Islet of Langerhans (tissue), 1 donor: ENCODE measurements at regions not wholly inside any gene's neighbourhood (a gene's known extent, or its start where the extent isn't known, plus 50 kb on each side); places are given as distances from the start of the nearest gene placed in this dataset.

Source experiments
- FAIRE-seq: peaks from one replicate; lab custom pipeline; 2011; peaks lifted over from hg19 to GRCh38; lab: Jason Lieb, UNC

DNA sequence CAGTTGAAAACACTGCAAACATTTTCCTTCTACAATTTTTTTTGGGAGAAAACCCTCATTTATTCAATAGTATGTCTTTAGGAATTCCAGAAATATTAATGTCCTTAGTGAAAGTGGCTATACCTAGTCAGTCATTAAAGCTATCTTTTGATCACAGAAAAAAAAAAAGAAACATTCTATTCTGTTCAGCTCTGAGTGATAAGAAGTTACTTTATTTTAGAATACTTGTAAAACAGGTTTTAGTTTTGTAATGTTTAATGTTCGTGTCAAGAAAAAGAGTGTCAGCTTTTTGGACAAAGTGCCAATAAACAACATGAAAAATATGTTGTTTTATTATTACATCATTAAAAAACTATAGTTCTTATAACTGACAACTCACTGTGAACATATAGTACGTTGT, 240.4 kb downstream of the OGFRL1 start:
- no peak for FAIRE-seq

DNA sequence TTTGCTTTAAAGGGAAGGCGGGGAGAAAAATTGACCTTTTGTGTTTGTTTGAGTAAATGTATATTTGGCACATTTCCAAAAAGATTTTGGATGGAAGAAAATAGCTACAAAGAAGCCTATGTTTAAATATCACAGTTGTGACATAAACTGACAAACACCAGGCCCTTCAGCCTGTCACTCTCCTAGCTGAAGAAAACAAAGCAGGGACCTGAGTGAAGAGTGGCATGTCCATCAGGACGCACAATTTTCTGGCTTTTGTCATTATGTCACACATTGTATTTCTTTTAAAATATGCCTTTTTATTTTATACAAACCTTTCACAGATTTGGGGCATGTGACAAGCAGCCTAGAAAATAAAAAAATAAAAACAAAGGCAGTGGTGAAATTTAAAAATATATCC, 241.2 kb downstream of the OGFRL1 start:
- FAIRE-seq, result no peak

DNA sequence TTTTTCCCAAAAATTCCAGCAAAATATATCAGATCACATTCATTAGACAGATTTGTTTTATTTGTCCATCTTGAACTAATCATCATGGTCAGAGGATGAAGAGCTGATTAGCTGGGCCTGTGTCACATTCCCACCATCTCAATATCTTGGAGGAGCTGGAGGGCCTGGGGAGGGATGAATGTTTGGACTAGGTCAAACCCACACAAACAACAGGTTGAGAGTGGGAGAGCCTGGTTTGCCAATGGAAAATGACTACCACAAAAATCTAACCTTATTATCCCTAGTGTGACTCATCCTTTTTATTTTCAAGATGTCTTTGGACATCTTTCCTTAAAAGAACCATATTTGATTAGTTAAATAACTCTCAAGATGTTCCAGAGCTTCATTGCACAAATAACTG, 242.4 kb downstream of the OGFRL1 start:
- no peak for FAIRE-seq

DNA sequence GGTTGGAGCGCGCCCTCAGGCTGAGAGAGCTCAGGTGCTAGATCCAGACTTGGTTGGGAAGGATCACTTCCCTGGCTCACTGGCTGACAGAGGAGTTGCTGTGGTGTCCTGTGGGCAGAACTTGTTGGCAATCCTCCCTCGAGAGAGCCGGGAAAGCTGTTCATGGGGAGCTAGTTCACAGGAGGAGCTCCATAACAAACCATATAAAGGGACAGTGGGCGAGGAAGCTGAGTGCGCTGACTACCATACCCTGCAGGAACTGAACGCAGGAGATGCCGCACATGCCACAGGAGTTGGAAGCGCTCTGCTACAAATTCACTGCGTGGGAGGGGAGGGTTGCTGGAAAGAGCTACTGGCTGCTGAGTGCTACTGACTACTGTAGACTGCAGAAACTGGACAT, 243.2 kb downstream of the OGFRL1 start:
- no peak for FAIRE-seq

DNA sequence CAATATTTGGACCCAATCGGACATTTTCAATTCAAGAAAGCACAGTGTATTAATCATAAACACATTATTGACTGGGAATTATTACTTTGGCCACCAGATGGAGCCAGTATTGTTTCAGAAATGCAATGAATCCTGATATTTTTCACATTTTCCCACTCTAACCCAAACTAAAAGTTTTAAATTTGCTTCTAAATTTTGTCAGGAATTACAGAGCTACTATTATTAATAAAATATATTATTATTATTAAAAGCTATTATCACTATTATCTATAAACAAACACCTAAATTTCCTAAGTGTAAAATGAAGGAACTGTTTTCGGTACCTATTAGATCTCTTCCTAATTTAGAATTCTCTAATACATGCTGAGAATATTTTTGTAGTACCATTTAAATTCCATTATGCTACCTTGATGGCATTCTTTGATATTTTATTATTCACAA, 245.3 kb downstream of the OGFRL1 start:
- peak; percentile 97 for FAIRE-seq

DNA sequence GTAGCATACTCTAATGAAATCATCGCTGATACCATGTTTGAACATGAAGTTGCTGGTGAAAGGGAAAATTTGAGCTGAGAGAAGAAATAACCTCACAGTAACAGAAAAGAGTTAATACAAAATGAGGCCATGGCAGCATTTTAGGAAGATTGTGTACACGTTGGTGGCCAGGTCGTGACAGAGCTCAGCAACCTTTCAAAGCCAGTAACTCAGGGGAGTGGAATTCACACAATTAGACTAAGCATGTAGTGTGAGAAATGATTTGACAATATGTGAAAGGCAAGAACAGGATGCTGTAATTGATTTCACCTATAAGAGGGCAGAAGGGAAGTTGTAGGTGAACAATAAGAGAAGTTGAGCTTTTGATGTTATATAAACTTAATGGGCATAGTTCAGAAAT, 246.3 kb downstream of the OGFRL1 start:
- FAIRE-seq, result no peak

DNA sequence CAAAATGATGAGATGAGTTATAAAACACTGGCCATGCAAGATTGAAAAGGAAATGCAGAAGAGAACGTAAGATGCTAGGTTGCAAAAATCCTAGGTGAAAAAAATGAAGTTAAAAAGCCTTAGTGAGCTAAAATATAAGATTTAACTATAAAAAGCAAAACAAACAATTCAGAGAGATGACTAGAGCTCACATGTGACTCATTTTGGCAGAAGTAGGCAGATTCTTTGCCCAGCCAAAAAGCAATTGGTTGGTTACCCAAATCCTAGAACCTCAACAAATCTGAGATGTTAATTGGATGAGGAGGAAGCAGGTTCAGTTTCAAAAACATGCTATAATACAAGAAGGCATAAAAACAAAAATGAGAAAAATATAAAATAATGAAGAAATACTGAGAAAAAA, 249.1 kb downstream of the OGFRL1 start:
- no peak for FAIRE-seq

DNA sequence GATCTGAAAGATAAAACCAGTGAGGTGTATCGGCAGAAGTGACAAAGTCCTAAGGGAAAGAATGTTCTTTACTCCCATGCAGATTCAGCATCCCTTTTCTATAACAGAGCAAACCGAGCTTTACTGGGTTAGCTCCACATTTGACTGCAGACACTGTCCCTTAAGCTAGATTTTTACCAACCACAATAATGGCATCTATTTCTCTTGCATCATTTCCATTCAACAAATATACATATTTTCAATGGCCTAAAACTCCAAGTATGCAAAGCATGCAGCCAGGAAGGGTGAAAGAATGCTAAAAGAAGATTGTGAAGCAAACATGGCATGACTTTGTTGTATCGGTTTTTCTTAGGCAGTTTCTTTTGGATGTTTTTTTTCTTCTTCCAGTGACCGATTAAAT, 255.4 kb downstream of the OGFRL1 start:
- no peak for FAIRE-seq

DNA sequence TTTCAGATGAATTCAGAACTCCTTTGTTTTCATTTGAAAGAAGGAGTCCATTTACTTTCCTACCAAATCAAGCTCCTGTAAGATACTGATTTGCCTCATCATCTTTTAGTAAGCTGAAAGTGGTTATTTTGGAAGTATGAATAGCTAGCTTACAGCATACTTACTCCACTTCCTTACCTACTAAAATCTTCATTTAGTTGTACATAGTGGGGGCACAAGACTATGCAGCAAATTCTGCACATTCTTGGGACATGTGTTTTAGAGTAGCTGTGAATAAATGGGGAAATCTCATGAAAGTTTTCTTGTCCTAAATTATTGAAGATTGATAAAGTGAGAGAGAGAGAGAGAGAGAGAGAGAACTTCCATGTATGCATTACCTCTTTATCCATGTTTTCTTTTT, 256.3 kb downstream of the OGFRL1 start:
- no peak for FAIRE-seq

DNA sequence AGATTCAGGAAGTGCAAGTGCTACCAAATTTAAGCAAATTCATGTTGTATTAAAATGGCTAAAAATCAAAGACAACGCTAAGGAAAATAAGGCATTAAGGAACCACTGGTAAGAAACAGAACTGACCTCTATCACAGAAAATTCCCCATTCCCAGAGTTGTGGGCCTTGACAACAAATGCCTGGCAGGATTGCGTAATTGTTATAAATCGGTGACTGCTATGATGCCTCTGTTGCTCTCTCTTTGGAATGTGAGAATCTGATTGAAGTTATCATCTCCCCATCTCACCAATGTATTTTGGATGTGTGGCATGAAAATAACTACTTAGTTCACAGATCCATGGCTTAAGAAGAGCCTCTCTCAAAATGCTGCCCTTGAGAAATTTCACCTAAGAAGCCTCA, 257.3 kb downstream of the OGFRL1 start:
- no peak for FAIRE-seq

DNA sequence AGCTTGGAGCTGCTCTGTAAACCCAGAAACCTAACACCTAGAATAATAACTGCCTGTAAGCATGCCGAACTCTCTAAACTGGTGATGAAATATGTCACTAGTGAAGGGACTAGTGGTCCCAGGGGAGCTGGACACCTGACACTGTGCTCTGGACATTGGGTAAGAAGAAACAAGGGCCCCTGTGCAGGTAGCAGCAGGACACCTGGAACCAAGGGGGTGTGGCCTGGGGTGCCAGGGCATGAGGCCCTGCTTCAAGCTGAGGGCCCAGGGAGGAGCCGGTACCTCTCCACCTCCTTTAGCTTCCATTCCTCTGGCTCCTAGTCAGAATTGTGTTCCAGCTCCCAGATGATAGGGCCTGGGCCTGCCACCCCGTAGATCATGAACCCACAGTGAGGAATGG, 263.2 kb downstream of the OGFRL1 start:
- no peak for FAIRE-seq

DNA sequence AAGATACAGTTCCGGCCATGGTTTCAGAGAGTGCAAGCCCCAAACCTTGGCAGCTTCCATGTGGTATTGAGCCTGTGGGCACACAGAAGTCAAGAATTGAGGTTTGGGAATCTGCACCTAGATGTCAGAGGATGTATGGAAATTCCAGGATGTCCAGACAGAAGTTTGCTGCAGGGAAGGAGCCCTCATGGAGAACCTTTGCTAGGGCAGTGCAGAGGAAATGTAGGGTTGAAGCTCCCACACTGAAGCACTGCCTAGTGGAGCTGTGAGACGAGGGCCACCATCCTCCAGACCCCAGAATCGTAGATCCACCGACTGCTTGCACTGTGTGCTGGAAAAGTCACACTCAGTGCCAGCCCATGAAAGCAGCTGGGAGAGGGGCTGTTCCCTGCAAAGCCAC, 267.5 kb downstream of the OGFRL1 start:
- FAIRE-seq, result no peak

DNA sequence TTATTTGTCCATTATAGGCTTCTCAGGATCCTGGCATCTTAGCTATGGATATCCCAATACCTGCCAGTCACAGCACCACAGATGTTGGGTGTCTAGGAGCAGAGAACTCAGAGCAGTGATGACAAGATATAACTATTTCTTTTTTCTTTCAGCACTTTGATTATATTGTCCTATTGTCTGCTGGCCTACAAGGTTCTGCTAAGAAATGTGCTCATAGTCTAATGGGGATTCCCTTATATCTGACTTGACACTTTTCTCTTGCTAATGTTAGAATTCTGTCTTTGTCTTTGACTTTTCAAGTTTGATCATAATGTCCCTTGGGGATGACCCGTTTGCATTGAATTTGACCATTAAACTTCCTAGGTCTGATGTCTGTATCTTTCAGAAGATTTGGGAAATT, 270.4 kb downstream of the OGFRL1 start:
- no peak for FAIRE-seq

DNA sequence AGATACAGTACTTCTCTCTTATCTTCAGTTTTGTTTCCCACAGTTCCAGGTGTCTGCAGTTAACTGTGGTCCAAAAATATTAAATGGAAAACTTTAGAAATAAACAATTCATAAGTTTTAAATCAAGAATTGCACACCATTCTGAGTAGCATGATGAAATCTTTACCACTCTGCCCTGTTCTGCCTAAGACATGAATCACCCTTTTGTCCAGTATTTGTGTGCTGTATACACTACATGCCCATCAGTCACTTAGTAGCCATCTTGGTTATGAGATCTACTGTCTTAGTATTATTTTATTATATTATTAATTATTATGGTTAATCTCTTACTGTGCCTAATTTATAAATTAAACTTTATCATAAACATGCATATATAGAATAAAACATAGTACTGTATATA, 279.0 kb downstream of the OGFRL1 start:
- FAIRE-seq, result no peak

DNA sequence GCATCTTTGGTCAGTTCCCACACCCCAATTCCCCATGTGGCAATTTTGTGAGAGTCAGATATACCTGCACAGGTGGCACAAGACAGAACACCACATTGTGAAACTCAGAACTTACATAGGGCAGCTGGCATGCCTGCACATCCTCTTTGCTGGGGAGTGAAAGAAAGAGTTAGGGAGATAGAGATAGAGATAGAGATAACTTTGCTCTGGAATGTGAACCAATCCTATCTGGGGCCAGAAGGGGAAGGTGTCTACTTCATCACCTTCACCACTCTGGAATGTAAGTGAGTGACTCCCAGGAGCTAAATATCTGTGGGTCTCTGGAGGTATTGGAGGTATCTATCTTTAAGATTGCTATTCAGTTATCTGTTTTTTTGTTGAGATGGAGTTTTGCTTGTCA, 289.2 kb downstream of the OGFRL1 start:
- FAIRE-seq, result no peak

DNA sequence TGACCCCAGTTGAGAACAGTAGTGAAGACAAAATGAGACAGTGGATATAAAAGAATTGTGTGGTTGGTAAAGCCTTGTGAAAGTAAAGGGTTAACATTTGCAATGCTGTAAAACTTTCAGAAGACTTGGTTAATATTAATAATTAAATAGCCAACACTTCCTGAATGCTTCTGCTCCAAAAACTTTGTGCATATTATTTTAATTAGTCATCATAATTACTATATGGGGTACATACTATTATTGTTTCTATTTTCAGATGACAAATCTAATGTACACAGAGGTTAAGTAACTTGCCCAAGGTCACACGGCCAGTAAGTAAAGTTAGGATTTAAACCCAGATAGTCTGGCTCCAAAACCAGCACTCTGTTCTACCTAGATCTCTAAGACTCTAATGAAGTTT, 291.3 kb downstream of the OGFRL1 start:
- FAIRE-seq, result no peak

DNA sequence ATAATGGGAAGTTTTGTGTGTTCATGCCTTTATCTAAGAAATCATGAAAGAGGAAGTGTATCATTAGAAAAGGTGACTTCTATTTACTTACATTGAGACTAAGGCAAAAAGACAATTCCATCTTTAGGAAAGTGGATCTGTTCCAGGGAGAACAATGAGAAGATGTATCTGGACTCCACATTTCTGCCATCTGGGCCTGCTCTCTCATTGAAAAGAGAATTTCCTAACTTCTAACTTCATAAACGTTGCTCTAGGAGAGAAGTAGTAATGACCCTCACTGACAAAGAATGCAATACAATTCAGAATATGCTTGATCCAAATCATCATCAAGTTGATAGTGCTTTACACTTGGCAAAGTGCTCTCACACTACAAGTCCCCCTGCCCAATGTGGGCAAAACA, 294.2 kb downstream of the OGFRL1 start:
- no peak for FAIRE-seq

DNA sequence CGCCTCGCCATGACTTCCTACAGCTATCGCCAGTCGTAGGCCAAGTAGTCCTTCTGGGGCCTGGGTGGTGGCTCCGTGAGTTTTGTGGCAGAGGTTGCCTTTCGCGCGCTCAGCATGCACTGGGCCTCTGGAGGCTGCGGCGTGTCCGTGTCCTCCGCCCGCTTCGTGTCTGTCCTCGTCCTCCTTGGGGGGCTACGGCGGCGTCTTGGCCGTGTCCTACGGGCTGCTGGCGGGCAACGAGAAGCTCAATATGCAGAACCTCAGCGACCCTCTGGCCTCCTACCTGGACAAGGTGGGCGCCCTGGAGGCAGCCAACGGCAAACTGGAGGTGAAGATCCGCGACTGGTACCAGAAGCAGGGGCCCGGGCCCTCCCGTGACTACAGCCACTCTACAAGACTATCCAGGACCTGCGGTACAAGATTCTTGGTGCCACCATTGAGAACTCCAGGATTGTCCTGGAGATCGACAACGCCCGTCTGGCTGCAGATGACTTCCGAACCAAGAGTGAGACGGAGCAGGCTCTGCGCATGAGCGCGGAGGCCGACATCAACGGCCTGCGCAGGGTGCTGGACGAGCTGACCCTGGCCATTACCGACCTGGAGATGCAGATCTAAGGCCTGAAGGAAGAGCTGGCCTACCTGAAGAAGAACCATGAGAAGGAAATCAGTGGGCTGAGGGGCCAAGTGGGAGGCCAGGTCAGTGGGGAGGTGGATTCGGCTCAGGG, 296.3 kb downstream of the OGFRL1 start:
- FAIRE-seq, result no peak

DNA sequence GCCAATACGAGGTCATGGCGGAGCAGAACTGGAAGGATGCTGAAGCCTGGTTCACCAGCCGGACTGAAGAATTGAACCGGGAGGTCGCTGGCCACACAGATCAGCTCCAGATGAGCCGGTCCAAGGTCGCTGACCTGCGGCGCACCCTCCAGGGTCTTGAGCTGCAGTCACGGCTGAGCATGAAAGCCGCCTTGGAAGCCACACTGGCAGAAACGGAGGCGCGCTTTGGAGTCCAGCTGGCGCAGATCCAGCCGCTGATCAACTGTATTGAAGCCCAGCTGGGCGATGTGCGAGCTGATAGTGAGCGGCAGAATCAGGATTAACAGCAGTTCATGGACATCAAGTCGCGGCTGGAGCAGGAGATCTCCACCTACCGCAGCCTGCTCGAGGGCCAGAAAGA, 296.9 kb downstream of the OGFRL1 start:
- FAIRE-seq, result no peak

DNA sequence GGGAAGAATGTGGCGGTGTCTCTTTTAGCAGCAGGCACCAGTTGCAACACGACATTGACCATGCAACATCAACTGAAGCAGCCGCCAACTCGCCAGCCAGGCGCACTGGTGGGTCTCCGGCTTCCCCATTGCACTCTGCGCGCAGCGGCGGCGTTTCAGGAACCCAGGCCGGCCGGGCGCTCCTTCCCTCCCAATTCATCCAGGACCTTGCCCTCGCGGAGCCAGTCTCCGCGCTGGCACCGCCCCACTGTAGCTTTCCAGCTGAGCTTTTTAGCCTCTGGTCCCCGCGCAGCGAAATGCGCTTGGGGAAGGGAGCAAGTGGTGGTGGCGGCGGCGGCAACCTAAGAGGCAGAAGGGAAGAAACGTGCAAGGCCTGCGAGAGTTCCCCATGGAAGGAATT, 297.9 kb upstream of the RIMS1 start:
- no peak for FAIRE-seq

DNA sequence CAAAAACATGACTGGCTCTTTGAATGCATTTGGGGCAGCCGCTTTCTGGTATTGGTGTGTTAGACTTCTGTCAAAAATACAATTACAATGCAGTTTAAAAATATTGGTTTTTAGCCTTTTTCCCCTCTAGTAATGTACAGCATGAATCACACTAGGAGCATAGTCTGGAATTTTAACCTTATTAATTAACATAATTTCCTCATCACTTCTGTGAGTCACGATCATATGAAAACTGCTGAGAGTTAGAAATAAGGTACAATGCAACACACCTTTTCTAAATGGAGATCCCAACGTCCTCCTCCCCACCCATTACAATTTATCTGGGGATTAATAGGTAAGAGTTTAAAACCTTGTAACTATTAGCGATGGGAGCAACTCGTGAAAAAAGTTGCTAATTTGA, 297.1 kb upstream of the RIMS1 start:
- FAIRE-seq, result no peak

DNA sequence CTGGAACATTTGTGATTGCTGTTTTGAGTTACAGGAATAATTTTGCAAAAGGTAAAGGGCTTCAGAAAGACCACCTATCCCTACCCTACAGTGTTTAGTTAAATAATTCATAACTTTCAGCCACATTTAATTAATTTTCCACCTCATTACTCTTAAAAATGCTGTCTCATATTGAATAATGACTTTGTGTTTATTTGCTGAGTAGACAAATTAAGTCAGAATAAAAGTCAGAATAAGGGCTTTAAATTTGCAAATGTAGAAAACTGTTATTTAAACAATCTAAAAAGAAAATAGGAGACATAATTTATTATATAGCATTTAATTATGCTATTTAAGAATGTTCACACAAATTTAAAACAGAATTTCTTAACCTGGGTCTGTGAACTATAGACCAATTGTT, 293.7 kb upstream of the RIMS1 start:
- no peak for FAIRE-seq

DNA sequence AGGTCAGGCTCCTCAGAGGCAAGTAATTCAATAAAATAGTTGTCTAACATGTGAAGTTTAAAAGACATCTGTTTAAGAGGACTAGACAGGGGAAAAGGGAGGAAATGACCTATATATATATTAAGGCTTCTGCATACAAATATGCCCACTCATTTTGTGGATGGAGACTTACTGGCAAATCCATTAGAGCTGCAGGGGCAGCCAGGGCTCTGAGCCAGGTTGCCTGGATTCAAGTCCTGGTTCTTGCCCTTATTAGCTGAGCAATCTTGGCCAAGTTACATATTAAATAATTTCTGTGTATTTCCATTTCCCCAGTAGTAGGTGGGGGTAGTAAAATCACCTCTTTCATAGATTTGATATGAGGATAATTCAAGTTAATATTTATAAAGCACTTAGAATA, 287.0 kb upstream of the RIMS1 start:
- no peak for FAIRE-seq

DNA sequence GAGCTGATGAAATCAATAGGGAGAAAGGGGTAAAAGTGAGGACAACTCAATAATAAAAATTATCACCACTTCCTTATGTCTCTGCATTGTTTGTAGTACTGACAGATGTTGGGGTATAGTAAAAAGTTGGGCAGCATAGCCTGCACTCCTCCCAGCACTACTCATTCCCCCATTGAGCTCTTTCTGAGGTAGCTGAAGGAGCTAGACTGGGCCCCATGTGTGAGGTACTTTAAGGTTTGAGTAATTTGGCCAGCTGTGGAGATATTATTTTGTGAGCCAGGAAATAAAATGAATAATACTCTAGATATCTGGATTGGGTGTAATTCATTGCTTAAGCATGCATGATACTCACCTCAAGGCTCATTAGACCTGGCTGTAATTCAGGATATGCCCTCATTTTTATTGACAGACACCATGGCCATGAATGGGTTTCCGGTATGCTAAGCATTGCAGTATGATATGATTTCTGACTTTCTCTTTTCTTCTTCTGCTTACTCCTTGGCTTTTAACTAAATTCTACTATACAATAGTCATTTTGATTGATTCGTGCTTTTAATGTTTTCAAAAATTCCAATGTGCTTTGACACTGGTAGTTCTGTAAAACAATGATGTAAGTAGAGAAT, 283.9 kb upstream of the RIMS1 start:
- FAIRE-seq, result no peak

DNA sequence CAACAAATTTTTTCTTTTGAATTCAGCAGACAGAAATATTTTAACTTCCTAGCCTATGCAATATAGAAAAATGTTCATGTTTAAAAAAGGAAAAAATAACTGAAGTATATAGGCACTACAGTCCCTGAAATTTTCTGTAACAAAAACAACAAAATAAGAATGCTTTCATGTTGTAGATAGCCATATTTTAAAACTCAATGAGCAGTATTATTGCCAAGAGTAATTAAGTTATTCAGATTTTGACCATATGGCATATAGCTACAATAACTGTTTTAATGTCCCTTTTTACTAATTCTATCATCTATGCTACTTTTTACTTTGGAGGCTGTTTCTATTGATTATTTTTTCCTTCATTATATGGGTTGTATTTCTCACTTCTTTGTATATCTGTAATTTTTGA, 283.3 kb upstream of the RIMS1 start:
- FAIRE-seq, result no peak
